ENCODE measurements at regions not wholly inside any gene's neighbourhood (a gene's known extent, or its start where the extent isn't known, plus 50 kb on each side); places are given as distances from the start of the nearest gene placed in this dataset.

GRCh38 chr6:78701407-78701806 is 165.9 kb upstream of the IRAK1BP1 start (continued):
- TF ChIP-seq ZNF367 (CRISPR knock-in tag; IDR thresholded peaks at IDR 0.05; ENCODE audit: borderline replicate concordance) (no peak), NR0B2 (CRISPR knock-in tag; IDR thresholded peaks at IDR 0.05) (no peak), SAP130 (CRISPR knock-in tag; IDR thresholded peaks at IDR 0.05; ENCODE audit: low read depth) (no peak), ZNF460 (CRISPR knock-in tag; IDR thresholded peaks at IDR 0.05; ENCODE audit: borderline replicate concordance) (no peak), SP4 (CRISPR knock-in tag; IDR thresholded peaks at IDR 0.05) (no peak), TGIF2 (CRISPR knock-in tag; IDR thresholded peaks at IDR 0.05) (no peak), FOXP1 (IDR thresholded peaks at IDR 0.05) (no peak), FOXP1 (CRISPR knock-in tag; IDR thresholded peaks at IDR 0.05) (no peak), ZNF296 (CRISPR knock-in tag; conservative IDR thresholded peaks at IDR 0.05) (no peak), ZNF7 (CRISPR knock-in tag; IDR thresholded peaks at IDR 0.05) (no peak)

- intact Hi-C loops (cut with micrococcal nuclease; ENCODE audit: unreplicated experiment), result no loop called here
- no peak for ATAC-seq
- Histone ChIP-seq H4K20me1 (ENCODE audit: insufficient read depth, low read length) (no peaks in the 10 kb centered on the region), H3K36me3 (replicated peaks in 1 of 2; ENCODE audit: control insufficient read depth in 1 of 2, insufficient read depth in 2 of 2, low read length in 2 of 2) (no peaks in the 10 kb centered on the region), H3K27me3 (ENCODE audit: control insufficient read depth in 1 of 2, insufficient read depth in 2 of 2, low read length in 2 of 2) (no peaks in the 10 kb centered on the region), H3K27ac (ENCODE audit: extremely low read length, insufficient read depth, low read length) (no peak overlapping the region), H2AFZ (ENCODE audit: low read length) (no peak overlapping the region), H3K9me3 (ENCODE audit: low read length) (no peaks in the 10 kb centered on the region), H3K79me2 (ENCODE audit: insufficient read depth, low read length) (no peaks in the 10 kb centered on the region), H3K9ac (ENCODE audit: insufficient read depth, low read depth, low read length) (no peak overlapping the region), H3K4me2 (ENCODE audit: low read depth, low read length) (no peak overlapping the region), H3K4me3 (replicated peaks in 1 of 3; ENCODE audit: insufficient read depth in 1 of 3, low read depth in 2 of 3, low read length in 3 of 3) (no peak overlapping the region), H3K4me1 (ENCODE audit: insufficient read depth, low read length) (no peaks in the 10 kb centered on the region)
- TF ChIP-seq EZH2 (conservative IDR thresholded peaks at IDR 0.05; ENCODE audit: low read depth, low read length) (no peak), ZC3H13 (CRISPR knock-in tag; IDR thresholded peaks at IDR 0.05) (no peak), AGO1 (IDR thresholded peaks at IDR 0.05; ENCODE audit: low read depth, low read length, poor library complexity, severe bottlenecking) (no peak)
- ChIA-PET CTCF (ENCODE audit: low intra/inter-chr PET ratio, low total read pairs) (no interaction called here), POLR2A (no interaction called here)
- 30% methylated on average over 3 of the region's 3 CpGs for WGBS (ENCODE audit: low lambda C conversion rate)
- no TSS peak for BruUV-seq (replicated peaks)
- FAIRE-seq, result no peak
- in situ Hi-C loops (cut with HindIII; ENCODE audit: extremely low pct_ligation_motif_present, low pct_unique_long_range_greater_than_20kb), result no loop called here
- DNase-seq (ENCODE audit: low spot score), result no peak
Measured at GRCh38 chr6:78709021-78709420, 158.3 kb upstream of the IRAK1BP1 start.
